NT2/D1 (cell line): ENCODE measurements at regions not wholly inside any gene's neighbourhood (a gene's known extent, or its start where the extent isn't known, plus 50 kb on each side); places are given as distances from the start of the nearest gene placed in this dataset.

Experiments
- DNase-seq: peaks from one replicate; pipeline ENCODE4 v3.0.0-alpha.2; 2011; ENCODE audit warnings: low read depth, low spot score
- H3K27me3 ChIP-seq: 2 replicates; pipeline ENCODE4 v1.6.0; 2011; ENCODE audit warnings: mild to moderate bottlenecking; ENCODE audit not compliant: insufficient read length, insufficient read depth
- H3K36me3 ChIP-seq: 2 replicates; pipeline ENCODE4 v1.6.1; 2011; ENCODE audit warnings: mild to moderate bottlenecking, low read length, mixed read lengths; ENCODE audit not compliant: insufficient read depth, insufficient read length
- H3K4me1 ChIP-seq: 2 replicates; pipeline ENCODE4 v1.5.1; 2011; ENCODE audit not compliant: insufficient read depth, insufficient read length
- H3K4me3 ChIP-seq: 2 replicates; pipeline ENCODE4 v1.5.1; 2011; ENCODE audit warnings: low read depth; ENCODE audit not compliant: insufficient read length
- H3K9ac ChIP-seq: 2 replicates; pipeline ENCODE4 v1.6.0; 2011; ENCODE audit warnings: low read depth; ENCODE audit not compliant: insufficient read length
- H3K9me3 ChIP-seq: 2 replicates; pipeline ENCODE4 v1.5.1; 2011; ENCODE audit warnings: mild to moderate bottlenecking, low read length; ENCODE audit not compliant: insufficient read depth
- SUZ12 ChIP-seq: IDR thresholded peaks from 2 replicates; pipeline ENCODE4 v1.6.1; 2011; ENCODE audit not compliant: insufficient read length, insufficient read depth; ENCODE audit errors: extremely low read depth
- YY1 ChIP-seq: IDR thresholded peaks from 2 replicates; pipeline ENCODE4 v1.6.1; 2011; ENCODE audit not compliant: insufficient read length, insufficient read depth
- ZNF274 ChIP-seq: IDR thresholded peaks from 2 replicates; pipeline ENCODE4 v1.6.1; 2011; ENCODE audit warnings: mild to moderate bottlenecking, low read depth, low read length

- no peak overlapping the region for H3K4me3 ChIP-seq
- TF ChIP-seq SUZ12 (no peak), ZNF274 (no peak), YY1 (no peak)
- no peak overlapping the region for H3K9ac ChIP-seq
- H3K27me3 ChIP-seq, result no peaks in the 10 kb centered on the region
- DNase-seq, result no peak
- H3K9me3 ChIP-seq, result no peaks in the 10 kb centered on the region
- H3K4me1 ChIP-seq, result no peaks in the 10 kb centered on the region
- no peaks in the 10 kb centered on the region for H3K36me3 ChIP-seq
These were observed 644.7 kb downstream of the OTOL1 start for GRCh38 chr3:162141272-162141791.

- TF ChIP-seq YY1 (no peak), ZNF274 (no peak), SUZ12 (no peak)
- no peaks in the 10 kb centered on the region for H3K27me3 ChIP-seq
- no peaks in the 10 kb centered on the region for H3K4me1 ChIP-seq
- no peak overlapping the region for H3K4me3 ChIP-seq
- DNase-seq, result no peak
- no peaks in the 10 kb centered on the region for H3K9me3 ChIP-seq
- no peak overlapping the region for H3K9ac ChIP-seq
- H3K36me3 ChIP-seq, result no peaks in the 10 kb centered on the region
These were observed 645.9 kb downstream of the OTOL1 start for GRCh38 chr3:162142511-162142910.

DNA sequence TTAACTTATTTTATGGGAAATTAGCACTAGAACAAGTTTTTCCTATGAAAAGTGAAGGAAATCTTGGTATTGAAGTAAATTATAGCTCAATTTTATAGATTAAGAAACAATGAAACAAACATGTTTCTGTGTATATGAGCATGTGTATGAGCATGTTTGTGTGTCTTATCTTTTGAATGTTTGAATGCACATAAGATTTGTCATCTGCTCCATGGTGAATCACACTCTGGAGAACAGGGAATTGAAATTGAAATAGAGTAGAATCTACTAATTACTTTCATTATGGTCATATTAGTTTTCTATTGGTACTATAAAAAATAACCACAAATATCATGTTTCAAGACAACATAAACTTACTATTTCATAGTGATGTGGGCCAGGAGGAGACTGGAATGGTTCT, 646.6 kb downstream of the OTOL1 start:
- no peak overlapping the region for H3K9ac ChIP-seq
- no peak for DNase-seq
- no peaks in the 10 kb centered on the region for H3K27me3 ChIP-seq
- no peaks in the 10 kb centered on the region for H3K4me1 ChIP-seq
- H3K36me3 ChIP-seq, result no peaks in the 10 kb centered on the region
- H3K4me3 ChIP-seq, result no peak overlapping the region
- TF ChIP-seq SUZ12, result no peak
- TF ChIP-seq ZNF274, result no peak
- TF ChIP-seq YY1, result no peak
- no peaks in the 10 kb centered on the region for H3K9me3 ChIP-seq

DNA sequence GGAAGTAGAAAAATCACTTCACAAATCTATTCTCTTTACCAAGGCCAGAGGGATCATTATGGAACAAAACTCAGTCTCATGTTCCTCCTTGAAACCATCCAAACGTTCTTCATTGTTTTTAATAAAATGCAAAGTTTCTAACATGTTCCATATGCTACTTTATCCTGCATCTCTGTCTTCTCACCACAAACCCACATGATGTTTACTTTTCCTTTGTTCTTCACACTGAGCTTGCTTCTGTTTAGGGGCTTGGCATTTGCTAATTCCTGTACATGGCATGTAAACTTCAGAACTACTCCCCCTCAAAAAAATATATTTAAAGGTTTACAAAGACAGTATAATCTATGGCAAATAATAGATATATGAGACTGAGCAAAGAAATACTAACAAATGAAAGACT, 651.4 kb downstream of the OTOL1 start:
- Histone ChIP-seq H3K4me3 (no peak overlapping the region), H3K27me3 (no peaks in the 10 kb centered on the region), H3K4me1 (no peaks in the 10 kb centered on the region), H3K36me3 (no peaks in the 10 kb centered on the region), H3K9ac (no peak overlapping the region), H3K9me3 (no peaks in the 10 kb centered on the region)
- DNase-seq, result no peak
- no peak for TF ChIP-seq SUZ12

GRCh38 chr3:162150790-162151189, 654.2 kb downstream of the OTOL1 start:
- TF ChIP-seq SUZ12 (no peak), ZNF274 (no peak), YY1 (no peak)
- Histone ChIP-seq H3K4me3 (no peak overlapping the region), H3K4me1 (no peaks in the 10 kb centered on the region), H3K36me3 (no peaks in the 10 kb centered on the region), H3K9ac (no peak overlapping the region), H3K9me3 (no peaks in the 10 kb centered on the region), H3K27me3 (no peaks in the 10 kb centered on the region)
- no peak for DNase-seq

GRCh38 chr3:162152636-162153035, 656.0 kb downstream of the OTOL1 start:
- Histone ChIP-seq H3K27me3 (no peaks in the 10 kb centered on the region), H3K9ac (no peak overlapping the region), H3K4me1 (no peaks in the 10 kb centered on the region), H3K36me3 (no peaks in the 10 kb centered on the region), H3K9me3 (no peaks in the 10 kb centered on the region), H3K4me3 (no peak overlapping the region)
- DNase-seq, result no peak
- TF ChIP-seq SUZ12, result no peak
- no peak for TF ChIP-seq YY1
- TF ChIP-seq ZNF274, result no peak

GRCh38 chr3:162161595-162161994, 665.0 kb downstream of the OTOL1 start:
- Histone ChIP-seq H3K27me3 (no peaks in the 10 kb centered on the region), H3K36me3 (no peaks in the 10 kb centered on the region), H3K4me3 (no peak overlapping the region), H3K9ac (no peak overlapping the region), H3K4me1 (no peaks in the 10 kb centered on the region), H3K9me3 (no peaks in the 10 kb centered on the region)
- DNase-seq, result no peak
- TF ChIP-seq ZNF274 (no peak), YY1 (no peak), SUZ12 (no peak)

DNA sequence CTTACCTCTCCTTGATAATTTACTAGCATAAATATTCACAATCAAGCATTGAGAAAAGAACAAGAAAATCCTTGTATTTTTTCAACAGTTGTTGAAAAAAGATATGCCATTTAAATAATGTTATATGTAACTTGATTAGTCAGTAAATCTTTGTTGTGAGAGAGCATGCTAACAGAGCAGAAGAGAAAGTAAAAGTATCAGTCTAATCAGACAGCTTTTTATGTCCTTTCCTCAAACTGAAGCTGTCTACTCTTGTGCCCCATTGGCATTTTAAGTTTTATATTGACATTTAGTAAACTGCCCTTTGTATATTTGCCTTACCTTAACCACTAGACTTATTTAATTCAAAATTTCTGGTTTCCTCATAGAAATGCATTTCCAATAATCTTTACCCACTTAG, 668.7 kb downstream of the OTOL1 start:
- TF ChIP-seq YY1 (no peak), SUZ12 (no peak), ZNF274 (no peak)
- Histone ChIP-seq H3K9ac (no peak overlapping the region), H3K4me3 (no peak overlapping the region)

More for the DNA sequence above, 668.7 kb downstream of the OTOL1 start:
- Histone ChIP-seq H3K27me3 (no peaks in the 10 kb centered on the region), H3K36me3 (no peaks in the 10 kb centered on the region), H3K4me1 (no peaks in the 10 kb centered on the region), H3K9me3 (no peaks in the 10 kb centered on the region)
- no peak for DNase-seq
